Left kidney (tissue), 1 donor: ENCODE measurements at regions not wholly inside any gene's neighbourhood (a gene's known extent, or its start where the extent isn't known, plus 50 kb on each side); places are given as distances from the start of the nearest gene placed in this dataset.

Source experiments
- DNase-seq: peaks from one replicate; pipeline ENCODE4 v3.0.0-alpha.2; 2013

- no peak for DNase-seq
Observed at GRCh38 chr16:65308506-65308905, 186.6 kb upstream of the CDH11 start.

GRCh38 chr16:65307286-65307685, 185.4 kb upstream of the CDH11 start:
- DNase-seq = no peak

GRCh38 chr16:65306722-65307121, 184.9 kb upstream of the CDH11 start:
- DNase-seq = no peak

GRCh38 chr16:65306300-65306699, 184.4 kb upstream of the CDH11 start:
- DNase-seq = no peak

GRCh38 chr16:65305266-65305959, 183.6 kb upstream of the CDH11 start:
- DNase-seq = peak; percentile 31

GRCh38 chr16:65301029-65301428, 179.2 kb upstream of the CDH11 start:
- DNase-seq = no peak

GRCh38 chr16:65297453-65297852, 175.6 kb upstream of the CDH11 start:
- no peak for DNase-seq

- no peak for DNase-seq
Observed at GRCh38 chr16:65295527-65295926, 173.7 kb upstream of the CDH11 start.

- no peak for DNase-seq
Observed at GRCh38 chr16:65294708-65295107, 172.8 kb upstream of the CDH11 start.

GRCh38 chr16:65294165-65294564, 172.3 kb upstream of the CDH11 start:
- DNase-seq = peak; percentile 18

GRCh38 chr16:65289022-65289421, 167.2 kb upstream of the CDH11 start:
- DNase-seq = no peak

- DNase-seq = no peak
Observed at GRCh38 chr16:65287307-65287706, 165.4 kb upstream of the CDH11 start.

- DNase-seq = no peak
Observed at GRCh38 chr16:65285128-65286048, 163.5 kb upstream of the CDH11 start.

GRCh38 chr16:65284626-65285025, 162.8 kb upstream of the CDH11 start:
- no peak for DNase-seq

GRCh38 chr16:65283181-65283651, 161.4 kb upstream of the CDH11 start:
- DNase-seq = peak; percentile 44

- DNase-seq = peak; percentile 31
Observed at GRCh38 chr16:65281586-65281985, 159.7 kb upstream of the CDH11 start.

GRCh38 chr16:65280845-65281512, 159.1 kb upstream of the CDH11 start:
- DNase-seq = no peak

- DNase-seq = no peak
Observed at GRCh38 chr16:65279576-65279975, 157.7 kb upstream of the CDH11 start.

- DNase-seq = no peak
Observed at GRCh38 chr16:65278874-65279273, 157.0 kb upstream of the CDH11 start.

- no peak for DNase-seq
Observed at GRCh38 chr16:65274566-65274965, 152.7 kb upstream of the CDH11 start.

GRCh38 chr16:65272699-65273414, 151.0 kb upstream of the CDH11 start:
- DNase-seq = no peak

GRCh38 chr16:65271996-65272395, 150.1 kb upstream of the CDH11 start:
- no peak for DNase-seq
